K562 (cell line): ENCODE measurements at regions not wholly inside any gene's neighbourhood (a gene's known extent, or its start where the extent isn't known, plus 50 kb on each side); places are given as distances from the start of the nearest gene placed in this dataset.

Experiments used
- ATAC-seq: fragments of 200-7000 bp; cut with Tn5 transposase; 3 replicates; pipeline ENCODE4 v1.9.1; 2020; ENCODE audit warnings: moderate library complexity
- BruUV-seq: library from RNA; stranded (reverse); fragments of 400-500 nt; replicated peaks from 2 replicates; lab custom pipeline; 2021; lab: Mats Ljungman, UMichigan
- CTCF ChIA-PET: fragments of 300-600 bp; formaldehyde crosslinking; extraction: SDS; loops from one replicate; lab custom pipeline; 2021; ENCODE audit warnings: low intra/inter-chr PET ratio; lab: Yijun Ruan, JAX
- POLR2A ChIA-PET: fragments of 300-600, 350-650 bp; sonication (Branson Sonifier 250); formaldehyde crosslinking; extraction: SDS; loops from one replicate; lab custom pipeline; 2021; ENCODE audit warnings: antibody characterized with exemption, inconsistent platforms; lab: Yijun Ruan, JAX
- DNase-seq, 4 experiments: peaks; one replicate each; pipeline versions ENCODE4 v3.0.0 to v3.0.0-alpha.2; 2011 to 2018; ENCODE audit warnings: low spot score in 3 of 4, mixed read lengths in 3 of 4; ENCODE audit errors: extremely low read depth in 1 of 4
- FAIRE-seq: peaks from 2 replicates; lab custom pipeline; 2011; peaks lifted over from hg19 to GRCh38; lab: Jason Lieb, UNC
- H2AFZ ChIP-seq: 2 replicates; pipeline ENCODE4 v1.6.0; 2011; ENCODE audit warnings: low read depth, low read length, control low read depth, inconsistent platforms
- H3K27ac ChIP-seq: fragments of 200-600 bp; 3 replicates; pipeline ENCODE4 v1.8.0; 2011; ENCODE audit warnings: low read depth, mild to moderate bottlenecking, control low read depth, inconsistent platforms, low read length, moderate library complexity, mixed read lengths; ENCODE audit errors: extremely low read depth
- H3K27me3 ChIP-seq, 2 experiments: fragments of 300-600 bp in 1 of 2; 2 replicates in 1 of 2; 3 replicates in 1 of 2; pipeline versions ENCODE4 v1.6.0 to v1.8.0; 2011; ENCODE audit warnings: inconsistent platforms in 2 of 2, low read length in 2 of 2, mild to moderate bottlenecking in 1 of 2, mixed read lengths in 1 of 2, moderate library complexity in 1 of 2; ENCODE audit not compliant: control insufficient read depth in 2 of 2, insufficient read depth in 2 of 2
- H3K36me3 ChIP-seq: fragments of 300-600 bp; 3 replicates; pipeline ENCODE4 v1.8.0; 2011; ENCODE audit warnings: mild to moderate bottlenecking, low read length, inconsistent platforms; ENCODE audit not compliant: control insufficient read depth, insufficient read depth
- H3K4me1 ChIP-seq, 2 experiments: fragments of 200-600 bp in 1 of 2; replicated peaks in 1 of 2; 2 replicates in 1 of 2; 3 replicates in 1 of 2; pipeline versions ENCODE4 v1.5.1 to v1.8.0; 2011; ENCODE audit warnings: inconsistent platforms in 2 of 2, low read length in 2 of 2, mild to moderate bottlenecking in 1 of 2, mixed read lengths in 1 of 2, moderate library complexity in 1 of 2; ENCODE audit not compliant: control insufficient read depth in 2 of 2, insufficient read depth in 2 of 2
- H3K4me2 ChIP-seq: 2 replicates; pipeline ENCODE4 v1.6.1; 2011; ENCODE audit warnings: low read length, control low read depth, inconsistent platforms, mixed read lengths; ENCODE audit not compliant: insufficient read depth
- H3K4me3 ChIP-seq: fragments of 200-600 bp; sonication (generic), shearing (Covaris generic); 2 replicates; pipeline ENCODE4 v1.5.1; 2016; ENCODE audit warnings: control low read depth, inconsistent platforms
- H3K79me2 ChIP-seq: fragments of 200-600 bp; 3 replicates; pipeline ENCODE4 v1.8.0; 2011; ENCODE audit warnings: low read length, inconsistent platforms; ENCODE audit not compliant: control insufficient read depth, insufficient read depth
- H3K9ac ChIP-seq, 2 experiments: 2 replicates each; pipeline versions ENCODE4 v1.6.0 to v1.6.1; 2011; ENCODE audit warnings: low read depth in 2 of 2, low read length in 2 of 2, control low read depth in 1 of 2, inconsistent platforms in 1 of 2, mild to moderate bottlenecking in 1 of 2, mixed read lengths in 1 of 2; ENCODE audit not compliant: insufficient read depth in 1 of 2
- H3K9me1 ChIP-seq: one replicate; pipeline ENCODE4 v1.6.0; 2011; ENCODE audit warnings: inconsistent platforms, mild to moderate bottlenecking, low read length, moderate library complexity; ENCODE audit not compliant: control insufficient read depth, insufficient read depth
- H3K9me3 ChIP-seq: replicated peaks from 2 replicates; pipeline ENCODE4 v1.5.1; 2011; ENCODE audit warnings: low read depth, low read length, inconsistent platforms; ENCODE audit not compliant: control insufficient read depth, insufficient read depth
- H4K20me1 ChIP-seq: replicated peaks from 2 replicates; pipeline ENCODE4 v1.6.1; 2011; ENCODE audit warnings: low read length, inconsistent platforms, mixed read lengths; ENCODE audit not compliant: control insufficient read depth, insufficient read depth
- BCL6 ChIP-seq: fragments of 250-450 bp; sonication (Bioruptor Pico); IDR thresholded peaks from 2 replicates; pipeline ENCODE4 v1.4.0; 2020
- DPF2 ChIP-seq: fragments of 450-650 bp; IDR thresholded peaks from 2 replicates; pipeline ENCODE4 v1.6.1; 2016
- EGR1 ChIP-seq: fragments of 450-650 bp; conservative IDR thresholded peaks from 2 replicates; pipeline ENCODE4 v1.6.1; 2017; ENCODE audit warnings: mild to moderate bottlenecking
- EZH2 ChIP-seq: IDR thresholded peaks from 2 replicates; pipeline ENCODE4 v1.6.1; 2012; ENCODE audit warnings: low read depth, mild to moderate bottlenecking, inconsistent platforms, low read length, borderline replicate concordance
- NELFE ChIP-seq: IDR thresholded peaks from 2 replicates; pipeline ENCODE4 v1.6.1; 2011; ENCODE audit warnings: mild to moderate bottlenecking; ENCODE audit not compliant: insufficient read depth, insufficient read length
- PURB ChIP-seq: sonication (generic); formaldehyde crosslinking; IDR thresholded peaks from 2 replicates; pipeline ENCODE4 v1.9.0; 2021; ENCODE audit warnings: low read depth, mild to moderate bottlenecking, missing genetic modification reagents
- SREBF2 ChIP-seq: sonication (generic); formaldehyde crosslinking; IDR thresholded peaks from 2 replicates; pipeline ENCODE4 v1.4.0; 2020; ENCODE audit warnings: mild to moderate bottlenecking, missing genetic modification reagents
- USF1 ChIP-seq: sonication (generic); formaldehyde crosslinking; IDR thresholded peaks from 2 replicates; pipeline ENCODE4 v1.9.0; 2022; ENCODE audit warnings: mild to moderate bottlenecking, missing genetic modification reagents
- ZFP36 ChIP-seq: fragments of 150-350 bp; IDR thresholded peaks from 2 replicates; pipeline ENCODE4 v1.6.1; 2018; ENCODE audit warnings: low read length, low read depth; ENCODE audit not compliant: partially characterized antibody
- ZNF584 ChIP-seq: fragments of 200-800 bp; sonication (Bioruptor generic); IDR thresholded peaks from 2 replicates; pipeline ENCODE4 v1.6.1; 2016; ENCODE audit warnings: low read depth, mild to moderate bottlenecking, missing genetic modification characterization, missing compliant biosample characterization
- WGBS: fragments of 100-300 bp; shearing (Covaris generic); methylation state at CpG from one replicate; pipeline ENCODE4 v1.1.6; 2016; ENCODE audit warnings: low coverage, mixed read lengths; ENCODE audit not compliant: insufficient coverage; ENCODE audit errors: missing lambda C conversion rate; 5-methylcytosine and 5-hydroxymethylcytosine counted together
- in situ Hi-C: fragments of 300-500 bp; cut with MboI; formaldehyde crosslinking; loops from 4 replicates; pipeline ENCODE4 v1.15.0; 2018; ENCODE audit warnings: inconsistent platforms, mixed read lengths
- intact Hi-C: fragments of 100-400 bp; cut with micrococcal nuclease; formaldehyde crosslinking; loops from 2 replicates; pipeline ENCODE4 v1.14.2; 2022
- TF ChIP-seq, protein P1 (sequence below): sonication (generic); formaldehyde crosslinking; IDR thresholded peaks from 2 replicates; pipeline ENCODE4 v1.8.1; 2023; ENCODE audit warnings: mild to moderate bottlenecking, missing genetic modification reagents
- TF ChIP-seq, protein P2 (sequence below): fragments of 450-650 bp; formaldehyde crosslinking; IDR thresholded peaks from 2 replicates; pipeline ENCODE4 v1.4.0; 2020; ENCODE audit warnings: mild to moderate bottlenecking

DNA sequence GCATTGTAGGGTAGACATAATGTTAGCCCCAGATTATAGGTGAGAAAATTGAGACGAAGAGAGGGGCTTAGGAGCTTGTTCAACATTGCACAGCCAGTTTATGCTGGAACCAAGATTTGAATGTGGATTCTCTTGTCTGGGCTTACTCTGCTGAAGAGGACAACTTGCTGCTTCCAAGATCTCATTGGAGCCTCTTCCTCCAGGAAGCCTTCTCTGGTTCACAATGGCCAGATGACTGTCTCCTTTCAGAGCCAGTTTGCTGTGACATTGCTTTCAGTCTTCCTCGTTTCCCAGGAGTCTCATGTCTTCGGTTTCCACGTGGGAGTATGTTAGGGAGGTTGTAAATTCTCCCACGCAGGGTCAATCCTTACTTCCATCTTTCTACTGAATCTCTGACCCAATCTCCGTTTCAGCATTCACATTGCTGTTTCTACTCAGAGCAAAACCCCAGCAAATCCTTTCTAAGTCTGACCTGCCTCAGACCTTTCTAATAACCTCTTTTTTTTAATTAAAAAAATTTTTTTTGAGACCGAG is 62.2 kb upstream of the LHX5 start:
- WGBS, result 0% methylated on average over 7 of the region's 7 CpGs
- Histone ChIP-seq H2AFZ (no peak overlapping the region), H3K4me3 (no peak overlapping the region), H3K4me1 (no peaks in the 10 kb centered on the region; a peak in 1 of 5 replicates), H3K9me3 (0 out of 2 replicates have a peak, but pooled peaks cover 7% of the 10 kb centered on the region), H3K27me3 (peaks cover 23 to 45% of the 10 kb centered on the region in 2 experiments; a peak in 4 of 5 replicates), H3K27ac (no peak overlapping the region), H3K9me1 (no peaks in the 10 kb centered on the region), H3K4me2 (no peak overlapping the region), H3K9ac (no peak overlapping the region), H4K20me1 (no peaks in the 10 kb centered on the region), H3K36me3 (no peaks in the 10 kb centered on the region), H3K79me2 (no peaks in the 10 kb centered on the region)
- FAIRE-seq (peak; percentile 19), DNase-seq (no peak), ATAC-seq (no peak)
- POLR2A ChIA-PET, result interaction anchor here (0.6 kb wide), 2 partner anchors 11 to 722 kb away, joined by 3 to 4 read pairs; no protein-coding TSS in a partner anchor
- CTCF ChIA-PET, result no interaction called here
- TF ChIP-seq BCL6 (CRISPR knock-in tag) (no peak), EGR1 (0 out of 2 replicates have a peak, but pooled peaks have one; percentile 9), NELFE (no peak), PURB (CRISPR knock-in tag) (no peak), ZNF584 (CRISPR knock-in tag) (no peak), SREBF2 (CRISPR knock-in tag) (no peak), EZH2 (no peak), USF1 (CRISPR knock-in tag) (no peak), ZFP36 (peak; percentile 89), DPF2 (no peak)
- TF ChIP-seq, protein P1, sequence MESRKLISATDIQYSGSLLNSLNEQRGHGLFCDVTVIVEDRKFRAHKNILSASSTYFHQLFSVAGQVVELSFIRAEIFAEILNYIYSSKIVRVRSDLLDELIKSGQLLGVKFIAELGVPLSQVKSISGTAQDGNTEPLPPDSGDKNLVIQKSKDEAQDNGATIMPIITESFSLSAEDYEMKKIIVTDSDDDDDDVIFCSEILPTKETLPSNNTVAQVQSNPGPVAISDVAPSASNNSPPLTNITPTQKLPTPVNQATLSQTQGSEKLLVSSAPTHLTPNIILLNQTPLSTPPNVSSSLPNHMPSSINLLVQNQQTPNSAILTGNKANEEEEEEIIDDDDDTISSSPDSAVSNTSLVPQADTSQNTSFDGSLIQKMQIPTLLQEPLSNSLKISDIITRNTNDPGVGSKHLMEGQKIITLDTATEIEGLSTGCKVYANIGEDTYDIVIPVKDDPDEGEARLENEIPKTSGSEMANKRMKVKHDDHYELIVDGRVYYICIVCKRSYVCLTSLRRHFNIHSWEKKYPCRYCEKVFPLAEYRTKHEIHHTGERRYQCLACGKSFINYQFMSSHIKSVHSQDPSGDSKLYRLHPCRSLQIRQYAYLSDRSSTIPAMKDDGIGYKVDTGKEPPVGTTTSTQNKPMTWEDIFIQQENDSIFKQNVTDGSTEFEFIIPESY (CRISPR knock-in tag), result no peak
- TF ChIP-seq, protein P2, sequence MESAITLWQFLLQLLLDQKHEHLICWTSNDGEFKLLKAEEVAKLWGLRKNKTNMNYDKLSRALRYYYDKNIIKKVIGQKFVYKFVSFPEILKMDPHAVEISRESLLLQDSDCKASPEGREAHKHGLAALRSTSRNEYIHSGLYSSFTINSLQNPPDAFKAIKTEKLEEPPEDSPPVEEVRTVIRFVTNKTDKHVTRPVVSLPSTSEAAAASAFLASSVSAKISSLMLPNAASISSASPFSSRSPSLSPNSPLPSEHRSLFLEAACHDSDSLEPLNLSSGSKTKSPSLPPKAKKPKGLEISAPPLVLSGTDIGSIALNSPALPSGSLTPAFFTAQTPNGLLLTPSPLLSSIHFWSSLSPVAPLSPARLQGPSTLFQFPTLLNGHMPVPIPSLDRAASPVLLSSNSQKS (CRISPR knock-in tag), result no peak
- in situ Hi-C loops, result no loop called here
- BruUV-seq, result no TSS peak
- intact Hi-C loops, result no loop called here
